ENCODE measurements at regions not wholly inside any gene's neighbourhood (a gene's known extent, or its start where the extent isn't known, plus 50 kb on each side); places are given as distances from the start of the nearest gene placed in this dataset.

GRCh38 chr1:221240690-221241089 lies 361.4 kb downstream of the HLX start:
- Histone ChIP-seq H3K9me2 (ENCODE audit: insufficient read depth) (no peaks in the 10 kb centered on the region), H3K9me3 (ENCODE audit: low read depth) (no peaks in the 10 kb centered on the region), H3K4me2 (ENCODE audit: unreplicated experiment) (no peak overlapping the region), H3K27me3 (replicated peaks; ENCODE audit: insufficient read depth) (no peaks in the 10 kb centered on the region), H4K20me1 (ENCODE audit: insufficient read depth) (no peaks in the 10 kb centered on the region), H2AFZ (no peak overlapping the region), H3F3A (ENCODE audit: insufficient read depth) (no peaks in the 10 kb centered on the region), H3K4me1 (ENCODE audit: insufficient read depth) (no peaks in the 10 kb centered on the region), H3K4me3 (no peak overlapping the region), H3K27ac (no peak overlapping the region), H3K79me2 (ENCODE audit: insufficient read depth) (no peaks in the 10 kb centered on the region), H3K9ac (no peak overlapping the region), H3K36me3 (ENCODE audit: low read depth) (no peaks in the 10 kb centered on the region)
- TF ChIP-seq EZH2phosphoT487 (IDR thresholded peaks at IDR 0.05; ENCODE audit: insufficient read depth, low read depth) (no peak), EZH2 (IDR thresholded peaks at IDR 0.05; ENCODE audit: insufficient read depth, poor library complexity, severe bottlenecking) (no peak)
- DNase-seq, result no peak
- in situ Hi-C loops (cut with MboI), result no loop called here
- 71 to 81% methylated on average over 1 of the region's 1 CpG for WGBS, 2 experiments (ENCODE audit: low coverage in 1 of 2, low lambda C conversion rate in 2 of 2, missing lambda C conversion rate in 2 of 2)

GRCh38 chr1:221241157-221241556 lies 361.9 kb downstream of the HLX start:
- no peak for DNase-seq
- H3K9ac ChIP-seq, result no peak overlapping the region
- no peaks in the 10 kb centered on the region for H3F3A ChIP-seq (ENCODE audit: insufficient read depth)
- H2AFZ ChIP-seq, result no peak overlapping the region
- 75 to 88% methylated on average over 1 of the region's 1 CpG for WGBS, 2 experiments (ENCODE audit: low coverage in 1 of 2, low lambda C conversion rate in 2 of 2, missing lambda C conversion rate in 2 of 2)
- no peaks in the 10 kb centered on the region for H3K36me3 ChIP-seq (ENCODE audit: low read depth)
- H3K79me2 ChIP-seq (ENCODE audit: insufficient read depth), result no peaks in the 10 kb centered on the region
- TF ChIP-seq EZH2 (IDR thresholded peaks at IDR 0.05; ENCODE audit: insufficient read depth, poor library complexity, severe bottlenecking) (no peak), EZH2phosphoT487 (IDR thresholded peaks at IDR 0.05; ENCODE audit: insufficient read depth, low read depth) (no peak)
- no peak overlapping the region for H3K4me3 ChIP-seq
- H3K27ac ChIP-seq, result no peak overlapping the region
- in situ Hi-C loops (cut with MboI), result no loop called here
- no peaks in the 10 kb centered on the region for H3K4me1 ChIP-seq (ENCODE audit: insufficient read depth)
- H3K27me3 ChIP-seq (replicated peaks; ENCODE audit: insufficient read depth), result no peaks in the 10 kb centered on the region
- no peak overlapping the region for H3K4me2 ChIP-seq (ENCODE audit: unreplicated experiment)
- no peaks in the 10 kb centered on the region for H3K9me2 ChIP-seq (ENCODE audit: insufficient read depth)
- no peaks in the 10 kb centered on the region for H4K20me1 ChIP-seq (ENCODE audit: insufficient read depth)
- no peaks in the 10 kb centered on the region for H3K9me3 ChIP-seq (ENCODE audit: low read depth)

- Histone ChIP-seq H3K4me2 (ENCODE audit: unreplicated experiment) (no peak overlapping the region), H3K27ac (no peak overlapping the region), H3K9me3 (ENCODE audit: low read depth) (no peaks in the 10 kb centered on the region), H3K27me3 (replicated peaks; ENCODE audit: insufficient read depth) (no peaks in the 10 kb centered on the region), H3K79me2 (ENCODE audit: insufficient read depth) (no peaks in the 10 kb centered on the region), H3K9ac (no peak overlapping the region), H3F3A (ENCODE audit: insufficient read depth) (no peaks in the 10 kb centered on the region), H4K20me1 (ENCODE audit: insufficient read depth) (no peaks in the 10 kb centered on the region), H2AFZ (no peak overlapping the region), H3K36me3 (ENCODE audit: low read depth) (no peaks in the 10 kb centered on the region), H3K4me3 (no peak overlapping the region), H3K4me1 (ENCODE audit: insufficient read depth) (no peaks in the 10 kb centered on the region), H3K9me2 (ENCODE audit: insufficient read depth) (no peaks in the 10 kb centered on the region)
- no peak for DNase-seq
- in situ Hi-C loops (cut with MboI), result no loop called here
- TF ChIP-seq EZH2 (IDR thresholded peaks at IDR 0.05; ENCODE audit: insufficient read depth, poor library complexity, severe bottlenecking) (no peak), EZH2phosphoT487 (IDR thresholded peaks at IDR 0.05; ENCODE audit: insufficient read depth, low read depth) (no peak)
- 94 to 98% methylated on average over 2 of the region's 2 CpGs for WGBS, 2 experiments (ENCODE audit: low coverage in 1 of 2, low lambda C conversion rate in 2 of 2, missing lambda C conversion rate in 2 of 2)
These were observed 362.3 kb downstream of the HLX start for GRCh38 chr1:221241592-221241991.

- H3K27ac ChIP-seq, result no peak overlapping the region
- no peak overlapping the region for H3K9ac ChIP-seq
- no peaks in the 10 kb centered on the region for H3K79me2 ChIP-seq (ENCODE audit: insufficient read depth)
- in situ Hi-C loops (cut with MboI), result no loop called here
- TF ChIP-seq EZH2phosphoT487 (IDR thresholded peaks at IDR 0.05; ENCODE audit: insufficient read depth, low read depth), result no peak
- no peak for TF ChIP-seq EZH2 (IDR thresholded peaks at IDR 0.05; ENCODE audit: insufficient read depth, poor library complexity, severe bottlenecking)
- no peaks in the 10 kb centered on the region for H3K9me2 ChIP-seq (ENCODE audit: insufficient read depth)
- no peak overlapping the region for H2AFZ ChIP-seq
- no peaks in the 10 kb centered on the region for H4K20me1 ChIP-seq (ENCODE audit: insufficient read depth)
- no peak for DNase-seq
- H3K4me1 ChIP-seq (ENCODE audit: insufficient read depth), result no peaks in the 10 kb centered on the region
- no peaks in the 10 kb centered on the region for H3K27me3 ChIP-seq (replicated peaks; ENCODE audit: insufficient read depth)
- H3K4me2 ChIP-seq (ENCODE audit: unreplicated experiment), result no peak overlapping the region
- H3F3A ChIP-seq (ENCODE audit: insufficient read depth), result no peaks in the 10 kb centered on the region
- H3K4me3 ChIP-seq, result no peak overlapping the region
- WGBS, 2 experiments (ENCODE audit: low coverage in 1 of 2, low lambda C conversion rate in 2 of 2, missing lambda C conversion rate in 2 of 2), result 45 to 51% methylated on average over 2 of the region's 2 CpGs
- no peaks in the 10 kb centered on the region for H3K36me3 ChIP-seq (ENCODE audit: low read depth)
- no peaks in the 10 kb centered on the region for H3K9me3 ChIP-seq (ENCODE audit: low read depth)
These were observed 366.8 kb downstream of the HLX start for GRCh38 chr1:221246067-221246466.
